ENCODE measurements at regions not wholly inside any gene's neighbourhood (a gene's known extent, or its start where the extent isn't known, plus 50 kb on each side); places are given as distances from the start of the nearest gene placed in this dataset.

- Histone ChIP-seq H3K27me3 (ENCODE audit: control insufficient read depth, insufficient read depth, low read length) (peaks cover 100% of the 10 kb centered on the region), H3K27ac (ENCODE audit: low read length) (no peak overlapping the region), H3K9ac (ENCODE audit: low read length) (no peak overlapping the region), H3K36me3 (ENCODE audit: control insufficient read depth, low read depth, low read length) (no peaks in the 10 kb centered on the region), H3K4me3 (ENCODE audit: low read length) (no peak overlapping the region), H3K4me1 (ENCODE audit: control insufficient read depth, low read depth, low read length) (no peaks in the 10 kb centered on the region), H3K9me3 (ENCODE audit: control insufficient read depth, low read depth, low read length) (no peaks in the 10 kb centered on the region)
Measured at GRCh38 chr22:22400964-22401363, 107.6 kb downstream of the ZNF280B start.

- Histone ChIP-seq H3K9me3 (ENCODE audit: control insufficient read depth, low read depth, low read length) (no peaks in the 10 kb centered on the region), H3K27ac (ENCODE audit: low read length) (no peak overlapping the region), H3K4me3 (ENCODE audit: low read length) (no peak overlapping the region), H3K4me1 (ENCODE audit: control insufficient read depth, low read depth, low read length) (no peaks in the 10 kb centered on the region), H3K27me3 (ENCODE audit: control insufficient read depth, insufficient read depth, low read length) (peaks cover 100% of the 10 kb centered on the region), H3K9ac (ENCODE audit: low read length) (no peak overlapping the region), H3K36me3 (ENCODE audit: control insufficient read depth, low read depth, low read length) (no peaks in the 10 kb centered on the region)
Measured at GRCh38 chr22:22401381-22401780, 107.2 kb downstream of the ZNF280B start.

GRCh38 chr22:22403306-22403705 is 105.2 kb downstream of the ZNF280B start:
- Histone ChIP-seq H3K9me3 (ENCODE audit: control insufficient read depth, low read depth, low read length) (no peaks in the 10 kb centered on the region), H3K27ac (ENCODE audit: low read length) (no peak overlapping the region), H3K9ac (ENCODE audit: low read length) (no peak overlapping the region), H3K27me3 (ENCODE audit: control insufficient read depth, insufficient read depth, low read length) (peaks cover 100% of the 10 kb centered on the region), H3K4me1 (ENCODE audit: control insufficient read depth, low read depth, low read length) (no peaks in the 10 kb centered on the region), H3K4me3 (ENCODE audit: low read length) (no peak overlapping the region), H3K36me3 (ENCODE audit: control insufficient read depth, low read depth, low read length) (no peaks in the 10 kb centered on the region)

GRCh38 chr22:22403771-22404170 is 104.8 kb downstream of the ZNF280B start:
- Histone ChIP-seq H3K9me3 (ENCODE audit: control insufficient read depth, low read depth, low read length) (no peaks in the 10 kb centered on the region), H3K4me3 (ENCODE audit: low read length) (no peak overlapping the region), H3K9ac (ENCODE audit: low read length) (no peak overlapping the region), H3K36me3 (ENCODE audit: control insufficient read depth, low read depth, low read length) (no peaks in the 10 kb centered on the region), H3K27me3 (ENCODE audit: control insufficient read depth, insufficient read depth, low read length) (peaks cover 100% of the 10 kb centered on the region), H3K4me1 (ENCODE audit: control insufficient read depth, low read depth, low read length) (no peaks in the 10 kb centered on the region), H3K27ac (ENCODE audit: low read length) (no peak overlapping the region)

GRCh38 chr22:22404598-22405284 is 103.8 kb downstream of the ZNF280B start:
- peaks cover 100% of the 10 kb centered on the region for H3K27me3 ChIP-seq (ENCODE audit: control insufficient read depth, insufficient read depth, low read length)
- H3K9ac ChIP-seq (ENCODE audit: low read length) = no peak overlapping the region
- no peaks in the 10 kb centered on the region for H3K4me1 ChIP-seq (ENCODE audit: control insufficient read depth, low read depth, low read length)
- no peak overlapping the region for H3K4me3 ChIP-seq (ENCODE audit: low read length)
- H3K27ac ChIP-seq (ENCODE audit: low read length) = no peak overlapping the region
- no peaks in the 10 kb centered on the region for H3K9me3 ChIP-seq (ENCODE audit: control insufficient read depth, low read depth, low read length)
- no peaks in the 10 kb centered on the region for H3K36me3 ChIP-seq (ENCODE audit: control insufficient read depth, low read depth, low read length)

- no peaks in the 10 kb centered on the region for H3K36me3 ChIP-seq (ENCODE audit: control insufficient read depth, low read depth, low read length)
- no peak overlapping the region for H3K4me3 ChIP-seq (ENCODE audit: low read length)
- no peak overlapping the region for H3K27ac ChIP-seq (ENCODE audit: low read length)
- peaks cover 100% of the 10 kb centered on the region for H3K27me3 ChIP-seq (ENCODE audit: control insufficient read depth, insufficient read depth, low read length)
- no peaks in the 10 kb centered on the region for H3K9me3 ChIP-seq (ENCODE audit: control insufficient read depth, low read depth, low read length)
- H3K9ac ChIP-seq (ENCODE audit: low read length) = no peak overlapping the region
- no peaks in the 10 kb centered on the region for H3K4me1 ChIP-seq (ENCODE audit: control insufficient read depth, low read depth, low read length)
Measured at GRCh38 chr22:22406445-22407027, 102.0 kb downstream of the ZNF280B start.

GRCh38 chr22:22407061-22407460 is 101.5 kb downstream of the ZNF280B start:
- Histone ChIP-seq H3K4me3 (ENCODE audit: low read length) (no peak overlapping the region), H3K27me3 (ENCODE audit: control insufficient read depth, insufficient read depth, low read length) (peaks cover 100% of the 10 kb centered on the region), H3K9me3 (ENCODE audit: control insufficient read depth, low read depth, low read length) (no peaks in the 10 kb centered on the region), H3K4me1 (ENCODE audit: control insufficient read depth, low read depth, low read length) (no peaks in the 10 kb centered on the region), H3K9ac (ENCODE audit: low read length) (no peak overlapping the region), H3K36me3 (ENCODE audit: control insufficient read depth, low read depth, low read length) (no peaks in the 10 kb centered on the region), H3K27ac (ENCODE audit: low read length) (no peak overlapping the region)

- Histone ChIP-seq H3K27ac (ENCODE audit: low read length) (no peak overlapping the region), H3K9ac (ENCODE audit: low read length) (no peak overlapping the region), H3K9me3 (ENCODE audit: control insufficient read depth, low read depth, low read length) (no peaks in the 10 kb centered on the region), H3K4me3 (ENCODE audit: low read length) (no peak overlapping the region), H3K36me3 (ENCODE audit: control insufficient read depth, low read depth, low read length) (no peaks in the 10 kb centered on the region), H3K27me3 (ENCODE audit: control insufficient read depth, insufficient read depth, low read length) (peaks cover 100% of the 10 kb centered on the region), H3K4me1 (ENCODE audit: control insufficient read depth, low read depth, low read length) (no peaks in the 10 kb centered on the region)
Measured at GRCh38 chr22:22408269-22408668, 100.3 kb downstream of the ZNF280B start.

- H3K27me3 ChIP-seq (ENCODE audit: control insufficient read depth, insufficient read depth, low read length) = peaks cover 100% of the 10 kb centered on the region
- H3K27ac ChIP-seq (ENCODE audit: low read length) = no peak overlapping the region
Measured at GRCh38 chr22:22408731-22409696, 99.5 kb downstream of the ZNF280B start.

GRCh38 chr22:22410121-22410520 is 98.4 kb downstream of the ZNF280B start:
- Histone ChIP-seq H3K27me3 (ENCODE audit: control insufficient read depth, insufficient read depth, low read length) (peaks cover 100% of the 10 kb centered on the region), H3K9ac (ENCODE audit: low read length) (no peak overlapping the region), H3K36me3 (ENCODE audit: control insufficient read depth, low read depth, low read length) (no peaks in the 10 kb centered on the region), H3K4me3 (ENCODE audit: low read length) (no peak overlapping the region), H3K4me1 (ENCODE audit: control insufficient read depth, low read depth, low read length) (no peaks in the 10 kb centered on the region), H3K9me3 (ENCODE audit: control insufficient read depth, low read depth, low read length) (no peaks in the 10 kb centered on the region), H3K27ac (ENCODE audit: low read length) (no peak overlapping the region)

More at GRCh38 chr22:22408731-22409696, 99.5 kb downstream of the ZNF280B start:
- no peak overlapping the region for H3K9ac ChIP-seq (ENCODE audit: low read length)
- H3K4me1 ChIP-seq (ENCODE audit: control insufficient read depth, low read depth, low read length) = no peaks in the 10 kb centered on the region
- H3K36me3 ChIP-seq (ENCODE audit: control insufficient read depth, low read depth, low read length) = no peaks in the 10 kb centered on the region
- H3K9me3 ChIP-seq (ENCODE audit: control insufficient read depth, low read depth, low read length) = no peaks in the 10 kb centered on the region
- no peak overlapping the region for H3K4me3 ChIP-seq (ENCODE audit: low read length)

GRCh38 chr22:22410677-22411076 is 97.9 kb downstream of the ZNF280B start:
- no peak overlapping the region for H3K9ac ChIP-seq (ENCODE audit: low read length)
- no peak overlapping the region for H3K4me3 ChIP-seq (ENCODE audit: low read length)
- no peaks in the 10 kb centered on the region for H3K9me3 ChIP-seq (ENCODE audit: control insufficient read depth, low read depth, low read length)
- peaks cover 100% of the 10 kb centered on the region for H3K27me3 ChIP-seq (ENCODE audit: control insufficient read depth, insufficient read depth, low read length)
- H3K4me1 ChIP-seq (ENCODE audit: control insufficient read depth, low read depth, low read length) = no peaks in the 10 kb centered on the region
- H3K27ac ChIP-seq (ENCODE audit: low read length) = no peak overlapping the region
- H3K36me3 ChIP-seq (ENCODE audit: control insufficient read depth, low read depth, low read length) = no peaks in the 10 kb centered on the region

All from iPS-18a (cell line).